Rectal smooth muscle tissue (tissue), 1 donor: ENCODE measurements at regions not wholly inside any gene's neighbourhood (a gene's known extent, or its start where the extent isn't known, plus 50 kb on each side); places are given as distances from the start of the nearest gene placed in this dataset.

Experiments
- H3K27ac ChIP-seq: one replicate; pipeline ENCODE4 v1.7.0; 2013; ENCODE audit warnings: low read depth, low read length, inconsistent platforms
- H3K27me3 ChIP-seq: one replicate; pipeline ENCODE4 v1.7.0; 2013; ENCODE audit warnings: low read length; ENCODE audit not compliant: control insufficient read depth, insufficient read depth
- H3K36me3 ChIP-seq: one replicate; pipeline ENCODE4 v1.7.0; 2013; ENCODE audit warnings: low read length; ENCODE audit not compliant: control insufficient read depth, insufficient read depth
- H3K4me1 ChIP-seq: one replicate; pipeline ENCODE4 v1.7.0; 2013; ENCODE audit warnings: low read length; ENCODE audit not compliant: control insufficient read depth, insufficient read depth
- H3K4me3 ChIP-seq: one replicate; pipeline ENCODE4 v1.7.0; 2013; ENCODE audit warnings: low read length
- H3K9ac ChIP-seq: one replicate; pipeline ENCODE4 v1.7.0; 2013; ENCODE audit warnings: low read length

- Histone ChIP-seq H3K9ac (no peak overlapping the region), H3K4me1 (no peaks in the 10 kb centered on the region), H3K36me3 (no peaks in the 10 kb centered on the region), H3K4me3 (no peak overlapping the region), H3K27me3 (no peaks in the 10 kb centered on the region), H3K27ac (no peak overlapping the region)
These were observed 253.8 kb upstream of the DMD start for GRCh38 chrX:33465137-33465536.

GRCh38 chrX:33457102-33457501 is 245.8 kb upstream of the DMD start:
- Histone ChIP-seq H3K36me3 (no peaks in the 10 kb centered on the region), H3K27ac (no peak overlapping the region), H3K4me3 (no peak overlapping the region), H3K9ac (no peak overlapping the region), H3K27me3 (no peaks in the 10 kb centered on the region), H3K4me1 (no peaks in the 10 kb centered on the region)

GRCh38 chrX:33447285-33447684 is 235.9 kb upstream of the DMD start:
- Histone ChIP-seq H3K9ac (no peak overlapping the region), H3K36me3 (no peaks in the 10 kb centered on the region), H3K27me3 (no peaks in the 10 kb centered on the region), H3K4me1 (no peaks in the 10 kb centered on the region), H3K27ac (no peak overlapping the region), H3K4me3 (no peak overlapping the region)

GRCh38 chrX:33434256-33435092 is 223.1 kb upstream of the DMD start:
- H3K4me1 ChIP-seq, result no peaks in the 10 kb centered on the region
- no peaks in the 10 kb centered on the region for H3K36me3 ChIP-seq
- no peaks in the 10 kb centered on the region for H3K27me3 ChIP-seq
- no peak overlapping the region for H3K27ac ChIP-seq
- H3K9ac ChIP-seq, result no peak overlapping the region
- no peak overlapping the region for H3K4me3 ChIP-seq

GRCh38 chrX:33416273-33416805 is 205.0 kb upstream of the DMD start:
- H3K4me1 ChIP-seq, result no peaks in the 10 kb centered on the region
- no peaks in the 10 kb centered on the region for H3K27me3 ChIP-seq
- no peaks in the 10 kb centered on the region for H3K36me3 ChIP-seq
- no peak overlapping the region for H3K9ac ChIP-seq
- H3K27ac ChIP-seq, result no peak overlapping the region
- H3K4me3 ChIP-seq, result no peak overlapping the region

GRCh38 chrX:33415459-33415858 is 204.1 kb upstream of the DMD start:
- no peak overlapping the region for H3K27ac ChIP-seq
- no peaks in the 10 kb centered on the region for H3K4me1 ChIP-seq

GRCh38 chrX:33385546-33385945 is 174.2 kb upstream of the DMD start:
- H3K9ac ChIP-seq, result no peak overlapping the region
- no peaks in the 10 kb centered on the region for H3K36me3 ChIP-seq
- no peaks in the 10 kb centered on the region for H3K27me3 ChIP-seq
- no peaks in the 10 kb centered on the region for H3K4me1 ChIP-seq
- no peak overlapping the region for H3K4me3 ChIP-seq
- no peak overlapping the region for H3K27ac ChIP-seq

More at GRCh38 chrX:33415459-33415858, 204.1 kb upstream of the DMD start:
- Histone ChIP-seq H3K9ac (no peak overlapping the region), H3K36me3 (no peaks in the 10 kb centered on the region), H3K4me3 (no peak overlapping the region), H3K27me3 (no peaks in the 10 kb centered on the region)

- H3K9ac ChIP-seq, result no peak overlapping the region
- H3K36me3 ChIP-seq, result no peaks in the 10 kb centered on the region
- H3K27ac ChIP-seq, result no peak overlapping the region
- H3K4me1 ChIP-seq, result no peaks in the 10 kb centered on the region
- no peaks in the 10 kb centered on the region for H3K27me3 ChIP-seq
- H3K4me3 ChIP-seq, result no peak overlapping the region
These were observed 168.5 kb upstream of the DMD start for GRCh38 chrX:33379839-33380238.

GRCh38 chrX:33357606-33358005 is 146.3 kb upstream of the DMD start:
- H3K27ac ChIP-seq, result no peak overlapping the region

GRCh38 chrX:33339219-33339618 is 127.9 kb upstream of the DMD start:
- Histone ChIP-seq H3K27ac (no peak overlapping the region), H3K4me1 (no peaks in the 10 kb centered on the region), H3K9ac (no peak overlapping the region), H3K36me3 (no peaks in the 10 kb centered on the region), H3K4me3 (peak overlapping the region; percentile 31), H3K27me3 (no peaks in the 10 kb centered on the region)

More at GRCh38 chrX:33357606-33358005, 146.3 kb upstream of the DMD start:
- no peaks in the 10 kb centered on the region for H3K27me3 ChIP-seq
- H3K36me3 ChIP-seq, result no peaks in the 10 kb centered on the region
- no peaks in the 10 kb centered on the region for H3K4me1 ChIP-seq
- H3K9ac ChIP-seq, result no peak overlapping the region
- no peak overlapping the region for H3K4me3 ChIP-seq

GRCh38 chrX:33336783-33337182 is 125.4 kb upstream of the DMD start:
- Histone ChIP-seq H3K27me3 (no peaks in the 10 kb centered on the region), H3K4me3 (no peak overlapping the region)

GRCh38 chrX:33333271-33333670 is 121.9 kb upstream of the DMD start:
- Histone ChIP-seq H3K9ac (no peak overlapping the region), H3K27ac (no peak overlapping the region), H3K4me1 (no peaks in the 10 kb centered on the region), H3K36me3 (no peaks in the 10 kb centered on the region), H3K4me3 (no peak overlapping the region), H3K27me3 (no peaks in the 10 kb centered on the region)

More at GRCh38 chrX:33336783-33337182, 125.4 kb upstream of the DMD start:
- H3K36me3 ChIP-seq, result no peaks in the 10 kb centered on the region
- no peak overlapping the region for H3K27ac ChIP-seq
- H3K4me1 ChIP-seq, result no peaks in the 10 kb centered on the region
- H3K9ac ChIP-seq, result no peak overlapping the region

- Histone ChIP-seq H3K36me3 (no peaks in the 10 kb centered on the region), H3K27ac (no peak overlapping the region), H3K9ac (no peak overlapping the region)
These were observed 119.4 kb upstream of the DMD start for GRCh38 chrX:33330798-33331197.

More at GRCh38 chrX:33330798-33331197, 119.4 kb upstream of the DMD start:
- Histone ChIP-seq H3K27me3 (no peaks in the 10 kb centered on the region), H3K4me3 (no peak overlapping the region), H3K4me1 (no peaks in the 10 kb centered on the region)
